CD14-positive monocyte (primary cell): ENCODE measurements at regions not wholly inside any gene's neighbourhood (a gene's known extent, or its start where the extent isn't known, plus 50 kb on each side); places are given as distances from the start of the nearest gene placed in this dataset.

ENCODE experiments used
- DNase-seq, 3 donors: peaks; one replicate each; pipeline ENCODE4 v3.0.0-alpha.2; 2011 to 2022
- H2AFZ ChIP-seq: 2 replicates; pipeline ENCODE4 v1.6.0; 2012; ENCODE audit warnings: mild to moderate bottlenecking, low read depth, low read length, inconsistent platforms; ENCODE audit not compliant: insufficient read depth, poor library complexity, severe bottlenecking
- H3K27ac ChIP-seq, 2 donors: 1 replicate in 1 of 2; 2 replicates in 1 of 2; pipeline ENCODE4 v1.5.1; 2012 to 2013; ENCODE audit warnings: low read length in 2 of 2, control low read depth in 1 of 2, inconsistent platforms in 1 of 2, low read depth in 1 of 2, mild to moderate bottlenecking in 1 of 2
- H3K27me3 ChIP-seq, 2 donors: one replicate each; pipeline versions ENCODE4 v1.6.0 to v1.6.1; 2011 to 2013; ENCODE audit warnings: low read length in 2 of 2; ENCODE audit not compliant: control insufficient read depth in 2 of 2, insufficient read depth in 2 of 2
- H3K36me3 ChIP-seq, 2 donors: replicated peaks in 1 of 2; 1 replicate in 1 of 2; 2 replicates in 1 of 2; pipeline versions ENCODE4 v1.5.1 to v1.6.1; 2012 to 2013; ENCODE audit warnings: low read length in 2 of 2, control low read depth in 1 of 2, inconsistent platforms in 1 of 2, mild to moderate bottlenecking in 1 of 2; ENCODE audit not compliant: insufficient read depth in 2 of 2, control insufficient read depth in 1 of 2
- H3K4me1 ChIP-seq, 2 donors: 1 replicate in 1 of 2; 2 replicates in 1 of 2; pipeline versions ENCODE4 v1.5.1 to v1.6.1; 2012 to 2013; ENCODE audit warnings: low read length in 2 of 2, control low read depth in 1 of 2, inconsistent platforms in 1 of 2, mild to moderate bottlenecking in 1 of 2, moderate library complexity in 1 of 2; ENCODE audit not compliant: insufficient read depth in 2 of 2, control insufficient read depth in 1 of 2
- H3K4me2 ChIP-seq: replicated peaks from 2 replicates; pipeline ENCODE3; 2012; ENCODE audit warnings: low read length, moderate library complexity, mild to moderate bottlenecking; ENCODE audit not compliant: poor library complexity, severe bottlenecking; ENCODE audit errors: extremely low read depth
- H3K4me3 ChIP-seq, 3 experiments: fragments of 200-600 bp in 1 of 3; sonication (generic) in 1 of 3; replicated peaks in 1 of 3; 1 replicate in 2 of 3; 2 replicates in 1 of 3; pipeline ENCODE4 v1.5.1; 2011 to 2013; ENCODE audit warnings: low read length in 3 of 3, mild to moderate bottlenecking in 3 of 3, control low read depth in 2 of 3, low read depth in 2 of 3, inconsistent platforms in 1 of 3, moderate library complexity in 1 of 3
- H3K79me2 ChIP-seq: 2 replicates; pipeline ENCODE4 v1.6.0; 2012; ENCODE audit warnings: mild to moderate bottlenecking, control low read depth, inconsistent platforms, low read length, moderate library complexity; ENCODE audit not compliant: insufficient read depth
- H3K9ac ChIP-seq: 2 replicates; pipeline ENCODE4 v1.6.0; 2017; ENCODE audit warnings: low read length, mild to moderate bottlenecking; ENCODE audit not compliant: insufficient read depth, poor library complexity, severe bottlenecking
- H3K9me3 ChIP-seq, 2 donors: replicated peaks in 1 of 2; 1 replicate in 1 of 2; 2 replicates in 1 of 2; pipeline versions ENCODE4 v1.5.1 to v1.6.1; 2012 to 2013; ENCODE audit warnings: low read length in 2 of 2, control low read depth in 1 of 2; ENCODE audit not compliant: control insufficient read depth in 1 of 2, insufficient read depth in 1 of 2
- H4K20me1 ChIP-seq: 2 replicates; pipeline ENCODE4 v1.6.0; 2012; ENCODE audit warnings: mild to moderate bottlenecking, low read length, control low read depth, moderate library complexity; ENCODE audit not compliant: insufficient read depth
- H3K27ac Mint-ChIP-seq, 7 donors: one replicate each; pipeline ENCODE4 v1.8.0; 2020; ENCODE audit warnings: mild to moderate bottlenecking in 7 of 7, mixed read lengths in 7 of 7, moderate library complexity in 6 of 7, inconsistent platforms in 2 of 7
- H3K27me3 Mint-ChIP-seq, 3 donors: one replicate each; pipeline ENCODE4 v1.8.0; 2021 to 2022; ENCODE audit warnings: low read depth in 3 of 3, mild to moderate bottlenecking in 3 of 3, mixed read lengths in 3 of 3, moderate library complexity in 3 of 3, inconsistent platforms in 1 of 3
- H3K36me3 Mint-ChIP-seq, 2 donors: one replicate each; pipeline ENCODE4 v1.8.0; 2020; ENCODE audit warnings: mixed read lengths in 2 of 2, inconsistent platforms in 1 of 2, mild to moderate bottlenecking in 1 of 2
- H3K4me1 Mint-ChIP-seq: one replicate; pipeline ENCODE4 v1.8.0; 2020; ENCODE audit warnings: mild to moderate bottlenecking, mixed read lengths
- H3K4me3 Mint-ChIP-seq, 2 donors: one replicate each; pipeline ENCODE4 v1.8.0; 2020; ENCODE audit warnings: mild to moderate bottlenecking in 2 of 2, mixed read lengths in 2 of 2, moderate library complexity in 1 of 2
- H3K9me3 Mint-ChIP-seq, 7 donors: one replicate each; pipeline ENCODE4 v1.8.0; 2020 to 2022; ENCODE audit warnings: mixed read lengths in 7 of 7, mild to moderate bottlenecking in 6 of 7, moderate library complexity in 6 of 7, inconsistent platforms in 2 of 7
- WGBS: methylation state at CpG from one replicate; pipeline ENCODE4 v1.1.5; 2013; ENCODE audit warnings: missing lambda C conversion rate; ENCODE audit not compliant: insufficient coverage; 5-methylcytosine and 5-hydroxymethylcytosine counted together
- intact Hi-C, 2 donors: fragments of 100-400 bp; cut with micrococcal nuclease; formaldehyde crosslinking; loops; one replicate each; pipeline versions ENCODE4 v1.15.0 to v1.15.1; 2023
- TF ChIP-seq, protein P1 (sequence below): fragments of 200-600 bp; IDR thresholded peaks from one replicate; pipeline ENCODE4 v1.8.0; 2022; ENCODE audit warnings: antibody characterized with exemption, mild to moderate bottlenecking

GRCh38 chr2:234620018-234620417 lies 123.1 kb upstream of the ARL4C start:
- H4K20me1 ChIP-seq: no peaks in the 10 kb centered on the region
- Mint-ChIP-seq H3K36me3 (no peaks in the 10 kb centered on the region), H3K4me1 (peaks cover 2% of the 10 kb centered on the region), H3K27me3 (peaks cover 0 to 17% (median 2%) of the 10 kb centered on the region in 3 donors), H3K27ac (no peak overlapping the region), H3K9me3 (peaks cover 0 to 3% (median 2%) of the 10 kb centered on the region in 7 donors), H3K4me3 (no peak overlapping the region)
- H3K4me1 ChIP-seq: no peaks in the 10 kb centered on the region
- no peak overlapping the region for H3K27ac ChIP-seq
- H3K27me3 ChIP-seq: no peaks in the 10 kb centered on the region
- no peak overlapping the region for H3K9ac ChIP-seq
- H3K36me3 ChIP-seq: no peaks in the 10 kb centered on the region
- no peak overlapping the region for H3K4me3 ChIP-seq
- TF ChIP-seq, protein P1, sequence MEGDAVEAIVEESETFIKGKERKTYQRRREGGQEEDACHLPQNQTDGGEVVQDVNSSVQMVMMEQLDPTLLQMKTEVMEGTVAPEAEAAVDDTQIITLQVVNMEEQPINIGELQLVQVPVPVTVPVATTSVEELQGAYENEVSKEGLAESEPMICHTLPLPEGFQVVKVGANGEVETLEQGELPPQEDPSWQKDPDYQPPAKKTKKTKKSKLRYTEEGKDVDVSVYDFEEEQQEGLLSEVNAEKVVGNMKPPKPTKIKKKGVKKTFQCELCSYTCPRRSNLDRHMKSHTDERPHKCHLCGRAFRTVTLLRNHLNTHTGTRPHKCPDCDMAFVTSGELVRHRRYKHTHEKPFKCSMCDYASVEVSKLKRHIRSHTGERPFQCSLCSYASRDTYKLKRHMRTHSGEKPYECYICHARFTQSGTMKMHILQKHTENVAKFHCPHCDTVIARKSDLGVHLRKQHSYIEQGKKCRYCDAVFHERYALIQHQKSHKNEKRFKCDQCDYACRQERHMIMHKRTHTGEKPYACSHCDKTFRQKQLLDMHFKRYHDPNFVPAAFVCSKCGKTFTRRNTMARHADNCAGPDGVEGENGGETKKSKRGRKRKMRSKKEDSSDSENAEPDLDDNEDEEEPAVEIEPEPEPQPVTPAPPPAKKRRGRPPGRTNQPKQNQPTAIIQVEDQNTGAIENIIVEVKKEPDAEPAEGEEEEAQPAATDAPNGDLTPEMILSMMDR: no peak
- no peaks in the 10 kb centered on the region for H3K9me3 ChIP-seq
- WGBS: 0% methylated on average over 3 of the region's 7 CpGs
- intact Hi-C loops: no loop called here
- H3K79me2 ChIP-seq: no peaks in the 10 kb centered on the region
- no peak overlapping the region for H2AFZ ChIP-seq
- no peak overlapping the region for H3K4me2 ChIP-seq
- no peak for DNase-seq

GRCh38 chr2:234615643-234616356 lies 118.9 kb upstream of the ARL4C start:
- Histone ChIP-seq H4K20me1 (no peaks in the 10 kb centered on the region), H3K4me2 (no peak overlapping the region), H3K27me3 (no peaks in the 10 kb centered on the region), H3K79me2 (no peaks in the 10 kb centered on the region), H3K9ac (no peak overlapping the region), H3K4me1 (no peaks in the 10 kb centered on the region), H2AFZ (no peak overlapping the region), H3K27ac (no peak overlapping the region), H3K36me3 (no peaks in the 10 kb centered on the region), H3K4me3 (no peak overlapping the region), H3K9me3 (peaks cover 0 to 3% of the 10 kb centered on the region in 2 donors)
- WGBS: 93% methylated on average over 2 of the region's 6 CpGs
- H3K9me3 Mint-ChIP-seq: peaks cover 0 to 7% (median 5%) of the 10 kb centered on the region in 7 donors
- no peak overlapping the region for H3K4me3 Mint-ChIP-seq
- TF ChIP-seq, protein P1: no peak
- H3K27ac Mint-ChIP-seq: no peak overlapping the region
- peaks cover 2% of the 10 kb centered on the region for H3K4me1 Mint-ChIP-seq
- DNase-seq: no peak
- H3K27me3 Mint-ChIP-seq: peaks cover 0 to 17% (median 2%) of the 10 kb centered on the region in 3 donors
- intact Hi-C loops: no loop called here
- H3K36me3 Mint-ChIP-seq: no peaks in the 10 kb centered on the region
